ENCODE measurements at regions not wholly inside any gene's neighbourhood (a gene's known extent, or its start where the extent isn't known, plus 50 kb on each side); places are given as distances from the start of the nearest gene placed in this dataset.

GRCh38 chr2:192347542-192347941 is 152.8 kb upstream of the TMEFF2 start:
- no CpG with 5 or more reads among the region's 3 CpGs for WGBS (ENCODE audit: insufficient coverage, insufficient read length)
- Histone ChIP-seq H3K27me3 (ENCODE audit: control insufficient read depth, insufficient read depth, low read length) (no peaks in the 10 kb centered on the region), H3K9me3 (ENCODE audit: control insufficient read depth, insufficient read depth, low read length) (no peaks in the 10 kb centered on the region), H3K4me3 (ENCODE audit: low read length) (no peak overlapping the region), H3K4me1 (ENCODE audit: control insufficient read depth, insufficient read depth, low read length) (no peaks in the 10 kb centered on the region), H3K27ac (ENCODE audit: low read length) (no peak overlapping the region), H3K36me3 (ENCODE audit: control insufficient read depth, insufficient read depth, low read length) (no peaks in the 10 kb centered on the region)
- DNase-seq (ENCODE audit: low read depth, low spot score): no peak

- Histone ChIP-seq H3K27me3 (ENCODE audit: control insufficient read depth, insufficient read depth, low read length) (no peaks in the 10 kb centered on the region), H3K27ac (ENCODE audit: low read length) (no peak overlapping the region), H3K4me3 (ENCODE audit: low read length) (no peak overlapping the region), H3K9me3 (ENCODE audit: control insufficient read depth, insufficient read depth, low read length) (no peaks in the 10 kb centered on the region), H3K36me3 (ENCODE audit: control insufficient read depth, insufficient read depth, low read length) (no peaks in the 10 kb centered on the region), H3K4me1 (ENCODE audit: control insufficient read depth, insufficient read depth, low read length) (no peaks in the 10 kb centered on the region)
- DNase-seq (ENCODE audit: low read depth, low spot score): no peak
- no CpG with 5 or more reads among the region's 2 CpGs for WGBS (ENCODE audit: insufficient coverage, insufficient read length)
These were observed 150.6 kb upstream of the TMEFF2 start for GRCh38 chr2:192345287-192345686.

- Histone ChIP-seq H3K4me3 (ENCODE audit: low read length) (no peak overlapping the region), H3K27me3 (ENCODE audit: control insufficient read depth, insufficient read depth, low read length) (no peaks in the 10 kb centered on the region), H3K9me3 (ENCODE audit: control insufficient read depth, insufficient read depth, low read length) (no peaks in the 10 kb centered on the region), H3K27ac (ENCODE audit: low read length) (no peak overlapping the region), H3K4me1 (ENCODE audit: control insufficient read depth, insufficient read depth, low read length) (no peaks in the 10 kb centered on the region), H3K36me3 (ENCODE audit: control insufficient read depth, insufficient read depth, low read length) (no peaks in the 10 kb centered on the region)
- no peak for DNase-seq (ENCODE audit: low read depth, low spot score)
- WGBS (ENCODE audit: insufficient coverage, insufficient read length): no CpG with 5 or more reads among the region's 6 CpGs
These were observed 138.9 kb upstream of the TMEFF2 start for GRCh38 chr2:192333642-192334041.

- no peak overlapping the region for H3K4me3 ChIP-seq (ENCODE audit: low read length)
- no peaks in the 10 kb centered on the region for H3K4me1 ChIP-seq (ENCODE audit: control insufficient read depth, insufficient read depth, low read length)
- H3K9me3 ChIP-seq (ENCODE audit: control insufficient read depth, insufficient read depth, low read length): no peaks in the 10 kb centered on the region
- no peaks in the 10 kb centered on the region for H3K36me3 ChIP-seq (ENCODE audit: control insufficient read depth, insufficient read depth, low read length)
- no CpG with 5 or more reads among the region's 3 CpGs for WGBS (ENCODE audit: insufficient coverage, insufficient read length)
- no peak for DNase-seq (ENCODE audit: low read depth, low spot score)
- H3K27me3 ChIP-seq (ENCODE audit: control insufficient read depth, insufficient read depth, low read length): no peaks in the 10 kb centered on the region
- no peak overlapping the region for H3K27ac ChIP-seq (ENCODE audit: low read length)
These were observed 133.6 kb upstream of the TMEFF2 start for GRCh38 chr2:192328297-192328696.

GRCh38 chr2:192327576-192327975 is 132.8 kb upstream of the TMEFF2 start:
- H3K27ac ChIP-seq (ENCODE audit: low read length): no peak overlapping the region

GRCh38 chr2:192315543-192315942 is 120.8 kb upstream of the TMEFF2 start:
- Histone ChIP-seq H3K27me3 (ENCODE audit: control insufficient read depth, insufficient read depth, low read length) (no peaks in the 10 kb centered on the region), H3K4me3 (ENCODE audit: low read length) (no peak overlapping the region), H3K4me1 (ENCODE audit: control insufficient read depth, insufficient read depth, low read length) (no peaks in the 10 kb centered on the region), H3K36me3 (ENCODE audit: control insufficient read depth, insufficient read depth, low read length) (no peaks in the 10 kb centered on the region), H3K27ac (ENCODE audit: low read length) (no peak overlapping the region), H3K9me3 (ENCODE audit: control insufficient read depth, insufficient read depth, low read length) (no peaks in the 10 kb centered on the region)
- DNase-seq (ENCODE audit: low read depth, low spot score): no peak
- WGBS (ENCODE audit: insufficient coverage, insufficient read length): no CpG with 5 or more reads among the region's 3 CpGs

More at GRCh38 chr2:192327576-192327975, 132.8 kb upstream of the TMEFF2 start:
- no peak overlapping the region for H3K4me3 ChIP-seq (ENCODE audit: low read length)
- no peaks in the 10 kb centered on the region for H3K9me3 ChIP-seq (ENCODE audit: control insufficient read depth, insufficient read depth, low read length)
- H3K4me1 ChIP-seq (ENCODE audit: control insufficient read depth, insufficient read depth, low read length): no peaks in the 10 kb centered on the region
- H3K27me3 ChIP-seq (ENCODE audit: control insufficient read depth, insufficient read depth, low read length): no peaks in the 10 kb centered on the region
- no peaks in the 10 kb centered on the region for H3K36me3 ChIP-seq (ENCODE audit: control insufficient read depth, insufficient read depth, low read length)
- WGBS (ENCODE audit: insufficient coverage, insufficient read length): no CpG with 5 or more reads among the region's 1 CpG
- DNase-seq (ENCODE audit: low read depth, low spot score): no peak

- no peak overlapping the region for H3K27ac ChIP-seq (ENCODE audit: low read length)
- no peaks in the 10 kb centered on the region for H3K9me3 ChIP-seq (ENCODE audit: control insufficient read depth, insufficient read depth, low read length)
- no CpG with 5 or more reads among the region's 26 CpGs for WGBS (ENCODE audit: insufficient coverage, insufficient read length)
- no peaks in the 10 kb centered on the region for H3K4me1 ChIP-seq (ENCODE audit: control insufficient read depth, insufficient read depth, low read length)
- no peaks in the 10 kb centered on the region for H3K36me3 ChIP-seq (ENCODE audit: control insufficient read depth, insufficient read depth, low read length)
- no peaks in the 10 kb centered on the region for H3K27me3 ChIP-seq (ENCODE audit: control insufficient read depth, insufficient read depth, low read length)
- no peak overlapping the region for H3K4me3 ChIP-seq (ENCODE audit: low read length)
- DNase-seq (ENCODE audit: low read depth, low spot score): no peak
These were observed 120.2 kb upstream of the TMEFF2 start for GRCh38 chr2:192314800-192315481.

- DNase-seq (ENCODE audit: low read depth, low spot score): no peak
- Histone ChIP-seq H3K9me3 (ENCODE audit: control insufficient read depth, insufficient read depth, low read length) (no peaks in the 10 kb centered on the region), H3K27me3 (ENCODE audit: control insufficient read depth, insufficient read depth, low read length) (no peaks in the 10 kb centered on the region), H3K36me3 (ENCODE audit: control insufficient read depth, insufficient read depth, low read length) (no peaks in the 10 kb centered on the region), H3K4me1 (ENCODE audit: control insufficient read depth, insufficient read depth, low read length) (no peaks in the 10 kb centered on the region), H3K4me3 (ENCODE audit: low read length) (no peak overlapping the region), H3K27ac (ENCODE audit: low read length) (no peak overlapping the region)
- WGBS (ENCODE audit: insufficient coverage, insufficient read length): no CpG with 5 or more reads among the region's 8 CpGs
These were observed 119.0 kb upstream of the TMEFF2 start for GRCh38 chr2:192313773-192314172.

- H3K4me3 ChIP-seq (ENCODE audit: low read length): no peak overlapping the region
- H3K9me3 ChIP-seq (ENCODE audit: control insufficient read depth, insufficient read depth, low read length): no peaks in the 10 kb centered on the region
- no peaks in the 10 kb centered on the region for H3K4me1 ChIP-seq (ENCODE audit: control insufficient read depth, insufficient read depth, low read length)
- no CpG with 5 or more reads among the region's 2 CpGs for WGBS (ENCODE audit: insufficient coverage, insufficient read length)
- H3K36me3 ChIP-seq (ENCODE audit: control insufficient read depth, insufficient read depth, low read length): no peaks in the 10 kb centered on the region
- no peak for DNase-seq (ENCODE audit: low read depth, low spot score)
- H3K27ac ChIP-seq (ENCODE audit: low read length): no peak overlapping the region
- H3K27me3 ChIP-seq (ENCODE audit: control insufficient read depth, insufficient read depth, low read length): no peaks in the 10 kb centered on the region
These were observed 117.1 kb upstream of the TMEFF2 start for GRCh38 chr2:192311701-192312460.

GRCh38 chr2:192307530-192307929 is 112.8 kb upstream of the TMEFF2 start:
- H3K4me1 ChIP-seq (ENCODE audit: control insufficient read depth, insufficient read depth, low read length): no peaks in the 10 kb centered on the region
- H3K27ac ChIP-seq (ENCODE audit: low read length): no peak overlapping the region
- H3K36me3 ChIP-seq (ENCODE audit: control insufficient read depth, insufficient read depth, low read length): no peaks in the 10 kb centered on the region
- no CpG with 5 or more reads among the region's 3 CpGs for WGBS (ENCODE audit: insufficient coverage, insufficient read length)
- H3K4me3 ChIP-seq (ENCODE audit: low read length): no peak overlapping the region
- no peaks in the 10 kb centered on the region for H3K27me3 ChIP-seq (ENCODE audit: control insufficient read depth, insufficient read depth, low read length)
- no peak for DNase-seq (ENCODE audit: low read depth, low spot score)
- H3K9me3 ChIP-seq (ENCODE audit: control insufficient read depth, insufficient read depth, low read length): no peaks in the 10 kb centered on the region

Measured in iPS DF 6.9 (cell line).